ENCODE measurements at regions not wholly inside any gene's neighbourhood (a gene's known extent, or its start where the extent isn't known, plus 50 kb on each side); places are given as distances from the start of the nearest gene placed in this dataset.

DNA sequence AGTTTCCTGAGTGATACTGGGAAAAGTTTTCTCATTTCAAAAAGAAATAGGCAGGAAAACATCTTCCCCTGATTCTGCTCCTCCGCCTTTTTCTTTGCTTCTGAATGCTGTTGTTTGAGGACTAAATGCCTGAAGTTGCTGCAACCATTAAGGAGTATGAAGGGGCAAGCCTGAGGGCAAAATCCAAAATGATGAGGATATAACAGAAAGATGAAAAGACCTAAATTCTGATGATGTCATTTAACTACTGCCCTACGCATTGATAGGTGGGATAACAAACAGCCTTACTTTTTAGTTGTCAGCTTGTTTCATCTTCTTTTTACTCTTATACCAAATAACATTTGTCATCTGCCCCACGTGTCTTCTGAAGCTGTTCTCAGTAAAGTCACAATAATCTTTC lies 474.6 kb upstream of the MMS22L start:
- no peaks in the 10 kb centered on the region for H4K20me1 ChIP-seq (ENCODE audit: insufficient read depth)
- no peaks in the 10 kb centered on the region for H3K36me3 ChIP-seq (replicated peaks in 1 of 2; ENCODE audit: control insufficient read depth in 1 of 2, insufficient read depth in 2 of 2, low read length in 1 of 2)
- H3K27ac ChIP-seq (ENCODE audit: low read depth in 2 of 2, low read length in 1 of 2): no peak overlapping the region
- ChIA-PET CTCF (interaction anchor here (1.2 kb wide), 1 partner anchor 32 kb away, joined by 3 read pairs; no protein-coding TSS in a partner anchor), POLR2A (no interaction called here)
- no peak for DNase-seq
- H3K4me3 ChIP-seq (ENCODE audit: low read depth in 2 of 2, low read length in 1 of 2): no peak overlapping the region
- H3K9ac ChIP-seq: no peak overlapping the region
- H3K79me2 ChIP-seq (ENCODE audit: insufficient read depth): no peaks in the 10 kb centered on the region
- peaks cover 0 to 2% of the 10 kb centered on the region in 2 experiments; a peak in 1 of 4 replicates for H3K4me1 ChIP-seq (ENCODE audit: control insufficient read depth in 1 of 2, insufficient read depth in 2 of 2, low read depth in 1 of 2, low read length in 1 of 2)
- H3K9me3 ChIP-seq: no peaks in the 10 kb centered on the region
- TF ChIP-seq GABPA (IDR thresholded peaks at IDR 0.05; ENCODE audit: low read depth) (no peak), NRF1 (IDR thresholded peaks at IDR 0.05; ENCODE audit: low read depth, low read length) (no peak), EZH2phosphoT487 (IDR thresholded peaks at IDR 0.05; ENCODE audit: borderline replicate concordance, low read depth) (no peak), TEAD4 (IDR thresholded peaks at IDR 0.05; ENCODE audit: borderline replicate concordance, insufficient read depth) (no peak), CHD2 (IDR thresholded peaks at IDR 0.05; ENCODE audit: low read length, partially characterized antibody) (no peak), FOXM1 (IDR thresholded peaks at IDR 0.05; ENCODE audit: low read depth) (no peak), RCOR1 (IDR thresholded peaks at IDR 0.05; ENCODE audit: low read length) (no peak), RFX5 (IDR thresholded peaks at IDR 0.05; ENCODE audit: low read length) (no peak), TAF1 (IDR thresholded peaks at IDR 0.05; ENCODE audit: borderline replicate concordance, low read depth, low read length) (no peak), JUND (IDR thresholded peaks at IDR 0.05) (no peak), RAD21 (IDR thresholded peaks at IDR 0.05; ENCODE audit: low read length) (no peak), EP300 (IDR thresholded peaks at IDR 0.05; ENCODE audit: borderline replicate concordance in 1 of 2, low read depth in 1 of 2, low read length in 1 of 2) (no peak), ELF1 (IDR thresholded peaks at IDR 0.05) (no peak)
- TF ChIP-seq, protein P1, sequence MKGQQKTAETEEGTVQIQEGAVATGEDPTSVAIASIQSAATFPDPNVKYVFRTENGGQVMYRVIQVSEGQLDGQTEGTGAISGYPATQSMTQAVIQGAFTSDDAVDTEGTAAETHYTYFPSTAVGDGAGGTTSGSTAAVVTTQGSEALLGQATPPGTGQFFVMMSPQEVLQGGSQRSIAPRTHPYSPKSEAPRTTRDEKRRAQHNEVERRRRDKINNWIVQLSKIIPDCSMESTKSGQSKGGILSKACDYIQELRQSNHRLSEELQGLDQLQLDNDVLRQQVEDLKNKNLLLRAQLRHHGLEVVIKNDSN (IDR thresholded peaks at IDR 0.05; ENCODE audit: borderline replicate concordance, low read depth): no peak
- TF ChIP-seq, protein P2, sequence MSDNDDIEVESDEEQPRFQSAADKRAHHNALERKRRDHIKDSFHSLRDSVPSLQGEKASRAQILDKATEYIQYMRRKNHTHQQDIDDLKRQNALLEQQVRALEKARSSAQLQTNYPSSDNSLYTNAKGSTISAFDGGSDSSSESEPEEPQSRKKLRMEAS (IDR thresholded peaks at IDR 0.05; ENCODE audit: low read depth): no peak
- TF ChIP-seq, protein P3, sequence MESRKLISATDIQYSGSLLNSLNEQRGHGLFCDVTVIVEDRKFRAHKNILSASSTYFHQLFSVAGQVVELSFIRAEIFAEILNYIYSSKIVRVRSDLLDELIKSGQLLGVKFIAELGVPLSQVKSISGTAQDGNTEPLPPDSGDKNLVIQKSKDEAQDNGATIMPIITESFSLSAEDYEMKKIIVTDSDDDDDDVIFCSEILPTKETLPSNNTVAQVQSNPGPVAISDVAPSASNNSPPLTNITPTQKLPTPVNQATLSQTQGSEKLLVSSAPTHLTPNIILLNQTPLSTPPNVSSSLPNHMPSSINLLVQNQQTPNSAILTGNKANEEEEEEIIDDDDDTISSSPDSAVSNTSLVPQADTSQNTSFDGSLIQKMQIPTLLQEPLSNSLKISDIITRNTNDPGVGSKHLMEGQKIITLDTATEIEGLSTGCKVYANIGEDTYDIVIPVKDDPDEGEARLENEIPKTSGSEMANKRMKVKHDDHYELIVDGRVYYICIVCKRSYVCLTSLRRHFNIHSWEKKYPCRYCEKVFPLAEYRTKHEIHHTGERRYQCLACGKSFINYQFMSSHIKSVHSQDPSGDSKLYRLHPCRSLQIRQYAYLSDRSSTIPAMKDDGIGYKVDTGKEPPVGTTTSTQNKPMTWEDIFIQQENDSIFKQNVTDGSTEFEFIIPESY (IDR thresholded peaks at IDR 0.05; ENCODE audit: borderline replicate concordance, low read depth): no peak
- H3F3A ChIP-seq (replicated peaks; ENCODE audit: insufficient read depth): no peaks in the 10 kb centered on the region
- no peak overlapping the region for H2AFZ ChIP-seq (ENCODE audit: low read depth)
- no peaks in the 10 kb centered on the region for H3K9me2 ChIP-seq
- no peak overlapping the region for H3K4me2 ChIP-seq
- 62% methylated on average over 3 of the region's 3 CpGs for WGBS (ENCODE audit: low lambda C conversion rate)
- no peaks in the 10 kb centered on the region for H3K27me3 ChIP-seq (ENCODE audit: insufficient read depth)

DNA sequence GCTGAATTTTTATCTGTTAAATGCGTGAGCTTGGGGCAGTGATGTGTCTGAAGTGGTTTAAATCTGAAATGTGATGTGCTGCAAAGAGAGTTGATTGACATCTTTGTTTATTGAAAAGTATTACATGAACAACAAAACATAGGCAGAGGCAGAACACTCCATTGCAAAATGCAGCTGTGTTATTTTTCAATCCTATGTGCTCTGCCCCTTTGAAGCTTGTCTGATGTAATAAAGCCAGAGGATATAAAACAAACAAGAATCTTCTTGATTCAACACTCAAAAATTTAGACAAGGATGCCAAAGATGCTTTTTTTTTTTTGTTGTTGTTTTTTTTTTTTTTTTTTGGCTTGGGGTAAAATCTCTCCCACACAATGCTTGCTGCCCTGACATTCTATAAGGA lies 482.4 kb upstream of the MMS22L start:
- DNase-seq: no peak
- TF ChIP-seq TCF12 (IDR thresholded peaks at IDR 0.05) (peak; percentile 35), RXRA (IDR thresholded peaks at IDR 0.05; ENCODE audit: borderline replicate concordance, low read depth) (no peak)
- ChIA-PET POLR2A (no interaction called here), CTCF (interaction anchor here (1.2 kb wide), 1 partner anchor 42 kb away, joined by 3 read pairs; no protein-coding TSS in a partner anchor)
- Histone ChIP-seq H2AFZ (ENCODE audit: low read depth) (no peak overlapping the region), H3K9me2 (no peaks in the 10 kb centered on the region), H3K36me3 (replicated peaks in 1 of 2; ENCODE audit: control insufficient read depth in 1 of 2, insufficient read depth in 2 of 2, low read length in 1 of 2) (no peaks in the 10 kb centered on the region), H3K4me3 (ENCODE audit: low read depth in 2 of 2, low read length in 1 of 2) (no peak overlapping the region), H3K9ac (no peak overlapping the region), H3K27ac (ENCODE audit: low read depth in 2 of 2, low read length in 1 of 2) (no peak overlapping the region; a peak in 1 of 4 replicates), H4K20me1 (ENCODE audit: insufficient read depth) (no peaks in the 10 kb centered on the region), H3K4me2 (no peak overlapping the region), H3K9me3 (no peaks in the 10 kb centered on the region), H3K79me2 (ENCODE audit: insufficient read depth) (no peaks in the 10 kb centered on the region), H3K4me1 (ENCODE audit: control insufficient read depth in 1 of 2, insufficient read depth in 2 of 2, low read depth in 1 of 2, low read length in 1 of 2) (no peaks in the 10 kb centered on the region; a peak in 1 of 4 replicates), H3K27me3 (ENCODE audit: insufficient read depth) (no peaks in the 10 kb centered on the region), H3F3A (replicated peaks; ENCODE audit: insufficient read depth) (no peaks in the 10 kb centered on the region)
- WGBS (ENCODE audit: low lambda C conversion rate): 48% methylated on average over 1 of the region's 1 CpG
